ENCODE measurements at regions not wholly inside any gene's neighbourhood (a gene's known extent, or its start where the extent isn't known, plus 50 kb on each side); places are given as distances from the start of the nearest gene placed in this dataset.
A peak's percentile ranks its signal among the peaks of the same experiment; 100 is the strongest.
"Not testable (repeated sequence)": the region's sequence is repeated elsewhere in the genome, so short reads cannot be mapped to it uniquely, and the experiment has no call there.

- DNase-seq (ENCODE audit: low spot score): no peak
Observed at GRCh38 chr12:107144441-107144840, 51.1 kb upstream of the CRY1 start.

DNA sequence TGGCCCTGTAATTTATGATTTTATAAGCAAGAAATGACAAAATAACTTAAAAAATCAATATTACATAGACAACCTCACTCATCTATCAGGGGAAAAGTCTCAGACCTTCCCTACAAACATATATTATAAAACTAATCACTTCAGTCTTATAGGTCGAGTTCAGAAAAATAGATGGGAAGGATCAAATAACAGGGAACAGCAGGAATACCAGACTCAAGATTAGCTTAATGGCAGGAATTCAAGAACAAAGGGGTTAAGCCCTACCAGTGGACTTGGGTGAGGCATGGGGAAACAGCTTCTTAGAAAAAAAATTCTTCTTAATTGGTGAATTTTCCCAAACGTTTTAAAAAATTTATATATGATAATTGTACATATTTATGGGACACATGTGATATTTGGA lies 51.6 kb upstream of the CRY1 start:
- no peak for DNase-seq (ENCODE audit: low spot score)

GRCh38 chr12:107145397-107145796 lies 52.0 kb upstream of the CRY1 start:
- DNase-seq (ENCODE audit: low spot score): no peak

DNA sequence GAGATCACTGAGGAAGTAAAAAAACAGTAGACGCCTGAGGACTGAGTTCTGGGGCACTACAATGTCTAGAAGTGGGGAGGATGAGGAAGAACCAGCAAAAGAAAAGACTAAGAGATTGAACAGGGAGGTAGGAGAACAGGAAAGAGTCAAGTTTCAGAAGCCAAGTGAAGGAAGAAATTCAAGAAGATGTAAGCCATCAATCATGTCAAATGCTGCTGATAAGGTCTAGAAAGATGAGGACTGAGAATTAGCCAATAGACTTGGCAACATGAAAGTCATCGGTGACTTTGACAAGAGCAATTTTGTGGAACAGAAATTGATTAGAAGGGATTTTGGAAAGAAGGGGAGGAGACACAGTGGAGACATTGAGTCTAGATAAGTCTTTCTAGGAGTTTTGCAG lies 54.8 kb upstream of the CRY1 start:
- no peak for DNase-seq (ENCODE audit: low spot score)

GRCh38 chr12:107152315-107152714 lies 59.0 kb upstream of the CRY1 start:
- DNase-seq (ENCODE audit: low spot score): no peak

- DNase-seq (ENCODE audit: low spot score): no peak
Observed at GRCh38 chr12:107159384-107159900, 66.1 kb upstream of the CRY1 start.

DNA sequence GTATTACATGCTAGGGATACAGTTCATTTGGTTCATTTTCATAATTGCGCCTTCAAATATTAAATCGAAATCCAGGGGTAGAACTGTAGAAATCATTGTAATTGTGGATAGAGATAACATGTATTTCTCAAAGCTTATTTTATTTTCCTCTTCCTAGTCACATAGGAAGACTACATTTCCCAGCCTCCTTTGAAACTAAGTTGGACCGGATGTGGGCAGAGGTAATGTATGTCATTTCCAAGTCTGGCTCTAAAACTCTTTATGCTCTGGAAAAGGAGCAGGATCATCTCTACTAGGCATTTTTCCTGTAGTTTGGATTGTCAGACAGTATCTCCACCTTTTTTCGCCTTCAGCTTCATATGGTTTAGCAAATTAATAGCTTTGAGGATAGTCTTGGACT lies 70.1 kb upstream of the CRY1 start:
- no peak for DNase-seq (ENCODE audit: low spot score)

- DNase-seq (ENCODE audit: low spot score): no peak
Observed at GRCh38 chr12:107164392-107164791, 71.0 kb upstream of the CRY1 start.

DNA sequence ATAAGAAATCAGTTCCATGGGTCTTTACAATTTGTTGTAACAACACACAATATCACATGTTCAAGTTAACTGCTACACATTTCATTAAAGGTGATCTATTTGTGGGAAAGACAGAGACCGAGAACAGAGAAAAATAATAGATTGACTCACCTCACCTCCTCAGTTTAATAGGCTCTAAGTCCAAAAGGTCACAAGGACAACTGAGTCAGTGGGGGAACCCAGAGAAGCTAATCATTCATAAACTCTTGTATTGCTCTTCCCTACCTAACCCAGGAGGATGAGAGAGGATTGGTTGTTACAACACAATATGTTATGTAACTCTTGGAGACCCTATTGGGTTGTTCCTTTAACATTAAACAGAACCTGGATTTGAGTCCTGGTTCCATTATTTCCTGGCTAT lies 72.2 kb upstream of the CRY1 start:
- no peak for DNase-seq (ENCODE audit: low spot score)

DNA sequence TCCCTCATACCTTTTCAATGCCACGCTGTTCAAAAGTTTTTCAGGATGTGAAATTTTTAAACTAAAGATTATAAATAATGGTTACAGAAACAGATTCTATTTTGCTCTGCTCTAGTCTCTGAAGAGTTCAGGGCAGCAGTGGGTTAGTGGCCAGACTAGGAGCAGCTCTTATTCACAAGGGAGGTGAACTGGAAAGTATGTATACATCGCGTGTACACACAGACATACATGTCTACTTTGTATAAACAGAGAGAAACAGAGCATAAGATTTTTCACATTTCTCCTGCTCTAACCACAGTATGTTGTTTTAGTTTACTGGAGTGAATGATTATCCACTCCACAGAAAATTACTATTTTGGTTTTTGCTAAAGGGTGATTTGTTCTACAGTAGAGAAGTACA lies 74.4 kb upstream of the CRY1 start:
- DNase-seq (ENCODE audit: low spot score): no peak

- no peak for DNase-seq (ENCODE audit: low spot score)
Observed at GRCh38 chr12:107169200-107169599, 75.9 kb upstream of the CRY1 start.

DNA sequence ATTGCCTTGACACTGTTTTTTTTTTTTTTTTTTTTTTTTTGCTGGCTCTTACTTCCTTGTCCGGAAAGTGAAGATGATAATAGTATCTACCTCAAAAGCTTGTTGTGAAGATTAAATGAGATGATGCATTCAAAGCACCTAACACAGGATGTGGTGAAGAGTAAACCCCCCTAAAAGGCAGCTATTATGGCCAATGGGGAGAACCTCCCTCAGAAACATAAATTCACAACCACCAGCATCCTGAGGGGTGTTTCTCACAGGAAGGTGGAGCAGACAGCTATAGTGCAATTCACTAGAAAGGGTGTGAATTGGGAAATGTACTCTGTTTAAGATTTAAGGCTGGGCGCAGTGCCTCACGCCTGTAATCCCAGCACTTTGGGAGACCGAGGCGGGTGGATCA lies 85.4 kb upstream of the CRY1 start:
- no peak for DNase-seq (ENCODE audit: low spot score)

- DNase-seq (ENCODE audit: low spot score): peak; percentile 8
Observed at GRCh38 chr12:107179871-107180270, 86.5 kb upstream of the CRY1 start.

DNA sequence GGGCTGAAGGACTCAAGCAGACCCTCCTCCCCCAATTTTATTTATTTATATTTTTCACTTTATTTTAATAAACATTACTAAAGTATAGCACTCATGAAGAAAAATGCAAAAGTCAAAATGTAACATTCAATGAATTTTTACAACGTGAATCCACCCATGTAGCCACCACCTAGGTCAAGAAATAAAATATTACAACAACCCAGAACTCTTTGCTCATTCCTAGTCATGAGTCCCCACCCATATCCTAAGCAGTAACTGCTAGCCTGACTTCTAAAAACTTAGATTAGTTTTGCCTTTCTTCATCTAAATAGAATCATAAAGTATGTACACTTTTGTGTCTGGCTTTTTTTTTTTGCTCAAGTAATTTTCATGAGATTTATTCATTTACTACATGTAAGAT lies 86.9 kb upstream of the CRY1 start:
- DNase-seq (ENCODE audit: low spot score): no peak

DNA sequence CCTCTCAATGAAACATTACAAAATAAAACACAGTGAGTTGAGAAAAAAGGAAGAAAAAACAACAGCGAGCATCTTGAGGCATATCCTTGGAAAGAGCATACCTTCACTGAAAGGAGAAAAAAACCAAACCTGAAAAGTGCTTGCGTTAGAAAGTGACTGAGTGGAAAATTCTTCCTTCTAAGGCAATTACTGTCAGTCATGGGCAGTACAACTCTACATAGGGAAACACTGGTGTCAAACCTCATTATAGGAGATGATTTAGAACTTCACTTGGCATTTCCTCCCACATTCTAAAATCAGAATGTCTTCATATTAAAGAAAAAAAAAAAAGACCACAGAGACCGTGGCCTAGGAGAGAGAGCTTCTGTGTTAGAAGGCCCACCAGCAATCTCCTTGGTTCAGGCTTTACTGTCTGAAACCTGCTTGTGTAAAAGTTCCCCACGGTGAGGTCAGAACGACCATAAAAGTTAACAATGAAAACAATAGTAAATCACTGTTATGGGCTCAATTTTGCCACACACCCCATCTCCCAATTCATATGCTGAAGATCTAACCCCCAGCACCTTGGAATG lies 91.1 kb upstream of the CRY1 start:
- DNase-seq (ENCODE audit: low spot score): no peak

DNA sequence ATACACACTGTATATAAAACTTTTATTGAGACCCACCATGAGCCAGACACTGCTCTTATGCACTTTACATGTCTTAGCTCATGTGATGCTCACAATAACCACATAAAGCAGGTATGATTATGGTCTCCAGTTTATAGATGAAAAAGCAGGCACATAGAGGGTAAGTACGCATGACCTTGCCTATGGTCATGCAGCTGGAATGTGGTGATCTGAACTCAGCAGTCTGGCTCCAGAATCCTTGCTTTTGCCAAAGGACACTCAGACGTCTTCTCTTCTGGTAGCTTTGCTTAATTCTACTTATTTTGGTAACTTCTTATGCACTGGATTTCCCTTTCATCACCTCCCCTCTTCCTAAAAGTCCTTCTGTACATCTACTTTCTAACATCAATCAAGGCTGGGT lies 103.3 kb upstream of the CRY1 start:
- no peak for DNase-seq (ENCODE audit: low spot score)

DNA sequence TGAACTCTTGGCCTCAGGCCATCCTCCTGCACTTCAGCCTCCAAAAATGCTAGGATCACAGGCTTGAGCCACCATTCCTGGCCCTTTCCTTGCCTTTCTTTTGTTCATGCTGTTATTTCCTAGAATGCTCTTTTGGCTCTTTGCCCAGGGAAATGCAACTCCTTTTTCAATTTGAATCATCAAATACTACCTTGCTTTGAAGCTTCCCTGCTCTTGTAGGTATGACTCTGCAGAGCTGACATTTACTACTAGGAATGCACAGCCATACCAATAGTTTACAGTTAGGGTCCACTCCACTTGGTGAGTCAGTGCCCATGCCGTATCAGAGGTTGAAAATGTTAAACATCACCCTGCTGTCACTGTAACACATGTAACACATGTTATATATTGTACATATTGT lies 107.0 kb upstream of the CRY1 start:
- peak; percentile 64 for DNase-seq (ENCODE audit: low spot score)

DNA sequence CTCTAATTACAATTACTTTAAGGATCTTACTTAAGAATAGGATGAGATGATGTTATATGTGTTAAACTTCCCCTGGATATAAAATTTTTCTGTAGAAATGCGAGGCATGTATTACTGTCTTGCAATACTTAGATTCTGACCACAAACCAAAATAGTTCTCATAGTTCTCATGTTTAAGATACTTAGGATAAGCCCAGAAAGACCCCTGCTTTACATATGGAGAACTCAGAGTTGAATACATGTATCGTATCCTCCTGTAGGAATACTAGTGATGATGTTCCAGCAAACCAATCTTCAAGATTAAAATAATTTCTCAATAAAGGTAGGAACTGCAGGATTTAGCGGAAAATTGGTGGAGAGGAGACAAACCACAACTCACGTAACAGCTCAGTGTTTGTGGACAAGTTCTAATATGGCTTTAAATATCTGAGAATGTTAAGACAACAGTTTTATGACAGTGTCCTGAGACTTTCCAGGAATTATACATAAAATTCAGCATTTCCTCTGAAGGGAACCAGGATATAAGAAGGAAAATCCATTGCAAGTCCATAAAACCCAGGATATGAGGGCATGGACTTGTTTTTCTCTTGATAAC lies 114.7 kb upstream of the CRY1 start:
- no peak for DNase-seq (ENCODE audit: low spot score)

- DNase-seq (ENCODE audit: low spot score): not testable (repeated sequence)
Observed at GRCh38 chr12:107209700-107210099, 116.4 kb upstream of the CRY1 start.

- DNase-seq (ENCODE audit: low spot score): peak; percentile 52
Observed at GRCh38 chr12:107214373-107214773, 121.0 kb upstream of the CRY1 start.

DNA sequence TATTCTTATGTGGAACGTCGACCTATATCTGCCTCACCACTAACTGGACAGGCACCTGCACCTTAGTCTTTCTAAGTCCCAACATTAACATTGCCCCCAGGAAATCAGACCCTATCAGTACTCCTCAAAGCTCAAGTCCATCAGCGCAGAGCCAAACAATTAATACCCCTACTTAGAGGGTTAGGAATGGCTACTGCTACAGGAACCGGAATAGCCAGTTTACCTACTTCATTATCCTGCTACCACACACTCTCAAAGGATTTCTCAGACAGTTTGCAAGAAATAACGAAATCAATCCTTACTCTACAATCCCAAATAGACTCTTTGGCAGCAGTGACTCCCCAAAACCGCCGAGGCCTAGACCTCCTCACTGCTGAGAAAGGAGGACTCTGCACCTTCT lies 123.1 kb upstream of the CRY1 start:
- DNase-seq (ENCODE audit: low spot score): not testable (repeated sequence)

- DNase-seq (ENCODE audit: low spot score): no peak
Observed at GRCh38 chr12:107219301-107219700, 126.0 kb upstream of the CRY1 start.

DNA sequence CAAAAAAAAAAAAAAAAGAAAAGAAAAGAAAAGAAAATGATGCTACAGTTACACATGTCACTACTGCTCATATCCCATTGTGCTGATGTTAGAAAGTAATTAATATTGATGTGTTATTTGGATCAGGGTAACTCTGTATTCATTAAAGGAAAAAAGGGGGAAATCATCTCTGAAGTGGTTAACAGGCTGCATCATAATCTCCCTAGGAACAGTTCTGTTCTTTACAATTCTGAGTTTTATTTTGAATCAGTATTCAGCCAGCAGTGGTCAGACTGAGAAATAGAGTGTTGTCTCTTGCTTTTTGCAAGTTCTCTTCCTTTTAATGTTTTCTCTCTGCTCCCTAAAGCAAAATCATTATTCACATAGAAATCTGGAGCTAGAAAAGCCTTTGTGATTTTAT lies 128.6 kb upstream of the CRY1 start:
- no peak for DNase-seq (ENCODE audit: low spot score)

DNA sequence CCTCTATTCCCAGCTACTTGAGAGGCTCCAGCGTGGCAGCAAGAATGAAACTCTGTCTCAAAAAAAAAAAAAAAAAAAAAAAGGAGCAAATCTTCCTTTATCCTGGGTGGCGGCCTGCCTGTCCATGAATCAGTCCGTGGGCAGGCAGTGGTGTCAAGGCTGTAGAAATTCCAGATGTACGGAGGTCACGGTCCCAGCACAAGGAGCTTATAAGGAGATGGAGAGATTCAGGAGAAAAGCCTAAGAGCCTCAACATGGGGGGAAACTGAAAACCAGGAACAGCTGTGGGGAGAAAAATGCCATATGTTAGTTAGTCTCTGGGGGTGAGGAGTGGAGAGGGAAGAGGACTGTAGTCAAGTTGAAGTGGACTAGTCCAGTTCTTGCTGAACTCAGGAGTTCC lies 130.5 kb upstream of the CRY1 start:
- no peak for DNase-seq (ENCODE audit: low spot score)

All from H4 (cell line).